ENCODE measurements at regions not wholly inside any gene's neighbourhood (a gene's known extent, or its start where the extent isn't known, plus 50 kb on each side); places are given as distances from the start of the nearest gene placed in this dataset.
"Not testable (repeated sequence)": the region's sequence is repeated elsewhere in the genome, so short reads cannot be mapped to it uniquely, and the experiment has no call there.

GRCh38 chr15:38614621-38615020 is 50.0 kb upstream of the RASGRP1 start:
- no peak for DNase-seq

DNA sequence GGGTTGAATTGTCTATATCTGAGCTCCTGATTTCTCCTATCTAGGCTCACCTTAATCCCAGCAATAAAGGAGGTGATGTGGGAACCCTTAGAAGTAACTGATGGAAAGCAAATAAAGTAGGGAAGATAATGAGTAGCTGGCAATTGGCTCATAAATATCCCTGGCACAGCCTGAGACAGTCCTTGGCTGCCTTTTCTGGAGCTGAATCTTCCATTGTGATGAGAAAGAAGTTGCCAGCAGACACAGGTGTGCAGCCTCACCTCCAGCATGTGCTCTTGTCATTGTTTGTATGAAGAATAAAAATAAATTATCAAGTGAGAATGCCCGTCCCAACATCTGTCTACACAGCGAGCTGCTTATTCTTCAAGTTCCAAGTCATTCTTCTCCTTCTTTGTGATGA is 53.2 kb upstream of the RASGRP1 start:
- no peak for DNase-seq

DNA sequence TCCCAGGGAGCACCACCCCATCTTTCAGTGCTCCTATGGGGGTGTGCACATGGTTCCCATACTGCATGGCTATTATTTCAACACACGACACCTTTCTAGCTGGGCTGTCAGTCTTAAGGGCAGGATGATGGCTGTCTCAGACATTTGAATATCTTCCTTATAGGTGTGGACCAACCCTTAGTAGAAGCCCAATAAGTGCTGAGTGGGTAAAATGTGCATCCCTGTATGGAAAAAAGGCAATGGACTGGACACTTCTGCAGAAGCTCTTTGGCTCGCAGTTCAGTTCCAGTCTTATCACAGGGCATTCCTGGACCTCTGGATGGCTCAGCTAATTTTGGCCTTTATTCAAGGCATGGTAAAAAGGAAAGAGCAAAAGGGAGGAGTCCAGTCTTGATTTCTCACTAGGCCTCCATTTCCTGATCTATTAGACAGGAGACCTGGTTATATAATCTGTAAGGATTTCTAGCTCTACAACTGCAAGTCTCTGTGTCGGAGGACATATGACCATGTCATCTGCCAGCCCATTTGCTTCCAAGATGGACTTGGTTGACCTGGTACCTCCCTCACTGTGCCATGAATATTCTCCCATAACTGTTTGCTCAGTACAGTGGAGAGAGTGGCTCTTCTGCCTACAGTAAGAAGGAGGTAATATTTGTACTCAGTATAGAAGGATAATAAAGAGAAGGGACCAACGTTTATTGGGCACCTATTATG is 53.8 kb upstream of the RASGRP1 start:
- DNase-seq, result no peak

DNA sequence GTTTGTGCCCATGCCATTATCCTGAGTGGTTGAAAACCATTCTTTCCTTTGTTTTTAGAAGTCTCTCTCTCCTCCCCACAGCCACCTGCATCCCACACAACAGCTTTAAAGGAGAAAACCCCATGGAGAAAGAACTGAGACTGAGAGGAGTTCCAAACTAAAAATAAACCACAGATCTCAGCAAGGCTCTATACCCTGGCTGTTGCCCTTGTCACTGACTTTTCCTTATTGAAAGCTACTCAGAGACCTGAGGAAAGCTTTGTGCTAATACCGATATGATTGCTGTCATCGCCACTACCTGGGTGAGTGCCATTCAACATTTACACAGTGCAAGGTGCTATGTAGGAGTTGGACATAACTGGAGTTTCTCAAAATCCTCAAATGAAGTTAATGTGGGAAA is 55.5 kb upstream of the RASGRP1 start:
- no peak for DNase-seq

DNA sequence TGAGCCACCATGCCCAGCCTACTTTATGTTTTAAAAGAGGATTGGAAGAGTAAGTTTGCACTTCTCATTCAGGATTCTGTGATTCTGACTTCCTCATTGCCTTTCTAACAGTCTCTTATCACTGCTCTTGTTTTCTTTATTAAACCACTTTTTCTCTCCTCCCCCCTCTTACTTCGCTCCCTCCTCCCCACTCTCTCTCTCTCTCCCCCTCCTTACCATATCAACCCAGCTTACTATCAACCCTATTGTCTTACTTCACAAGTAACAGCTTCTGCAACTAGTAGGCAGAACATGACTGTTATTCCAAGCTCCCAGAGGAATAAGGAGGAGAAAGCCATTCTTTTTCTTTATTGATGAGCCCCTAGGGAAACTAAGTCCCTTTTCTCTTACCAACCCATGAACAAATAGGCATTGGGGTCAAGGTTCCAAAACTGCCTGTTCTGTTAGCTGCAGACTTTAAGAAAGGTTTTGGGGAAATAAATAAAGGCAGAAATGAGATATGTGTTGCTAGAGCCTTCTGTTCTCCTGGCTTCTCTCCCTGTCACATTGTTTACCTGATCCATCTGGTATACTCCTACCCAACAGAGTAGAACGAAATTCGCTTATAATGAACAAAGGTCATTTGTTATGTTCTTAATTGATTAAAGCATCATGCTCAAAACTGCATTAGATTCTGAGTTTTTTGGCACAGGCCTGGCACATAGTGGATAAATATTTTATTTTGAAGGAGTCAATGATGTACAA is 56.4 kb upstream of the RASGRP1 start:
- DNase-seq, result no peak

- no peak for DNase-seq
These were observed 57.7 kb upstream of the RASGRP1 start for GRCh38 chr15:38622304-38622703.

DNA sequence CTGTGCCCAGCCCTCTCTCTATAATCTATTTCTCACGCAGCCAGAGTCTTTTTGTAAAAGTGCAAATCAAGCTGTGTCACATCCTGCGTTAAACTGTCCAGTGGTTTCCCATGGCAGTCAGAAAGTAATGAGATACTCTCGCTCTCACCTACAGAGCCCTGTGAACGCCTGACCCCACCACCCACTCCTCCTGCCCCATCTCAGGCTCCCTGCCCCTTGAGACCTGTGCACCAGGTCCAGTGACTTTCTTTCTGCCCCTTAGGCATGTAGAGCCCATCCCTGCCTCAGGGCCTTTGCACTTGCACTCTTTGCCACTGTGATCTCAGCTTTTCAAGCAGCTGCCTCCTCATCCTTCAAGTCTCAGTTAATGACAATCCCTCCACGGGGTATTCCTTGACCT is 58.3 kb upstream of the RASGRP1 start:
- no peak for DNase-seq

DNA sequence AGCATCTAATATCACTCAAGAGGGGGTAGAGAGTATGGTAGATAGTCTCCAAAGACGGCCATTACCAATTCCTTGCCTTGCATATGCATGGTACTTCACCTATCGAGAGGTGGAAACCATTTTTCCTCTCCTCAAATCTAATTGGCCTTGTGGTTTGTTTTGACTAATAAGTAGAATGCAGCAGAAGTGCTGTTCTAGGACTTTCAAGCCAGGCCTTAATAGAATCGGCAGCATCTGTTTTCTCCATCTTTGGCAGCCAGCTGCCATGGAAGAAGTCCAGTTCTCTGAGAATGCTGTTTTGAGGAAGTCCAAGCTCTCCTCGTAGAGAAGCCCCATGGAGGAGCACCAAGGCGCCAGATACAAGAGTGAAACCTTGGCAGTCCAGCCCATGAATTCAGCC is 59.1 kb upstream of the RASGRP1 start:
- peak; percentile 51 for DNase-seq

GRCh38 chr15:38624244-38625205 is 59.9 kb upstream of the RASGRP1 start:
- peak; percentile 44 for DNase-seq

GRCh38 chr15:38625886-38626285 is 61.3 kb upstream of the RASGRP1 start:
- DNase-seq, result no peak

DNA sequence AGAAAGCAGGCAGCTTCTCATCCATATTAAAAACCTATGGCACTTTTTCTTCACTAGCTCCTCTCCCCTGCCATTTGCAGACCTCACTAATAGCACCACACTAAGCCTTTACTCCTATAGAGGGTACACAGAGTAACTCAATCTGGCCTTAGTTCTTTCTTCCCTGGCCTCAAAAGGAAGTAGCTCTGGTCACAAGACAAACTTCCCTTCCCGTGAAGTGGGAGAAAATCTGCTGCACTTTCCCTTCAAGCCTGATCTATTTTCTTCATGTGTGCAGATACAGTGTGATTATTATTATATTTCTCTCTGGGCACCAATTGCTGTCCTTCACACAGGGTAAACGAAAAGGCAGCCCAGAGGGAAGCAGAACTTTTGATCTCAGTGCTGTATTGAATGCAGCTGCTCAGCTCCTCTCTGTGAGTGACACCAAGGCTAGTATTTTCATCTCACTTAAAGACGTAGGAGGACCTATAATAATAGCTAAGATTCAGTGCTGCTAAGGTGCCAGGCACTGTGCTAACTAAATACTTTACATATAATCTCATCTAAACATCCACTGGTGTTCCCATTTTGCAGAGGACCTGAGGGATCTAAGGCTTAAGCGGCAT is 61.9 kb upstream of the RASGRP1 start:
- DNase-seq, result no peak

- no peak for DNase-seq
These were observed 63.2 kb upstream of the RASGRP1 start for GRCh38 chr15:38627689-38628277.

DNA sequence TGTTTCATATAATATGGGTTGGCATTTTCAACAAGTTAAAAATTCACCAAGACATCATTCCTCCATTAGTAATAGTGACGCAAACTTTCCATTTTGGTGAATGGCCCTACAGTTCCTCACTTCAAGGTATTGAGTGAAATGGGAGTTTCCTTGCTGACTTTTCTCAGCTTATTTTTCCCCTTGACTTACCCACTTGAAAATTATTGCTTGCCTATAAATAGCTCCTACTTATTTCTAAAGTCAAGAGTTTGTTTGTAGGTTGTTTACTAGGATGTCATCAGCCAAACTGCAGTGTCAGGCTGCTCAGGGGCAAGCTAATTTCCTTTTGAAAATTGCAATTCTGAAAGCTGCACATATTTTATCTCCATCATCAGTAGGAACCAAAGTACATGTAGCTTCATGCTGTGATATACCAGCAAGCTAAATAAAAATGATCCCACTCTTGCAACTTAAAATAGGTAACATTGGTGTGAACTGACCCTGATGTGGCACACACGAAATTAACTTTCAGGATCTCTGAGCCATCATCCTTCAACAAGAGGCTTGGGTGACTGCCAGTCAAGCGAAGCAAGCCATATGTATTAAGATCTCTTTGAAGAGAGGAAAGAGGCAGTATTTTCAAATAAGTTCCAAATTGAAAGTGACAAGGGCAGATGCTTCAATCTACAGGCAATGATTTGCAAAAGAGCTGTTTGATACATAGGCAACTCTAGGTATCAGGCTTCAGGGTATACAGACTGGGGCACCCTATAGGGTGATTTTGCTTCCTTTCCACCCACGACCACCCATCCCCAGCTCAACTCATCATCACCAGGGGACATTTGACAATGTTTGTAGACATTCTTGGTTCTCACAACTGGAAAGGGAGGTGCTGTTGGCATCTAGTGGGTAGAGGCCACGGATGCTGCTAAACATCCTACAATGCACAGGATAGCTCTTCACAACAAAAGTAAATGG is 66.8 kb upstream of the RASGRP1 start:
- no peak for DNase-seq

DNA sequence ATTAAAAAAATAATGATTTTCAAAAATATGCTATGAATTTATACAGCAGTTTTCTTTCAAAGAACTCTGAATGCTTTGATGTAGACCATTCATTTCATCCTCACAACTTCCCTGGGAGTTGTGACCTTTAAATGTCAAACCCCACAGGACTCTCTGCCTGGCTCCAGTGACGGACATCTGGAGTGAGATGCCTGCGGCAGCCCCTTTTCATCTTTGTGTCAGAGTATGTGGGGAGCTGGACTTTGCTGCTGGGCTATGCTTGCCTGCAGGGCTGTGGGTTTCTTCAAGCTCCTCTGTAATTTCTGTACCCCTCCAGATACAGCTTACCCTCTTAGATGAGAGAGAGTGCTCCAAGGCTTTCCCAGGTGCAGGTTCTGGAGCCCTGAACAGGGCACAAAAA is 70.6 kb upstream of the RASGRP1 start:
- DNase-seq, result no peak

DNA sequence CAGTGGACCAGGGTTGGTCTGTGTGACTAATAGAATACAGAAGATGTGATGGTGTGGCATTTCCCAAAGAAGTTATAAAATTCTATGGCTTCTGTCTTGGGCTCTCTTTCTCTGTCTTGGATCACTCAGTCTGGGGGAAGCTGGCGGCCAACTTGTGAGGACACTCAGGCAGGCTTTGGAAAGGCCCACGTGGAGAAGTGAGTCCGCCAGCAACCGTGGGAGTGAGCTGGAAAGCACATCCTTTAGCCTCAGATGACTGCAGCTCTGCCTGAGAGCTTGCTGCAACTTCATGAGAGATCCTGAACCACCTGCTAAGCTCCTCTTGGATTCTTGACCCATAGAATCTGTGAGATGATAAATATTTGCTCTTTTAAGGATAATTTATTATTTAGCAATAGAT is 72.0 kb upstream of the RASGRP1 start:
- no peak for DNase-seq

- DNase-seq, result no peak
These were observed 73.5 kb upstream of the RASGRP1 start for GRCh38 chr15:38638126-38638525.

GRCh38 chr15:38638811-38639210 is 74.2 kb upstream of the RASGRP1 start:
- no peak for DNase-seq

DNA sequence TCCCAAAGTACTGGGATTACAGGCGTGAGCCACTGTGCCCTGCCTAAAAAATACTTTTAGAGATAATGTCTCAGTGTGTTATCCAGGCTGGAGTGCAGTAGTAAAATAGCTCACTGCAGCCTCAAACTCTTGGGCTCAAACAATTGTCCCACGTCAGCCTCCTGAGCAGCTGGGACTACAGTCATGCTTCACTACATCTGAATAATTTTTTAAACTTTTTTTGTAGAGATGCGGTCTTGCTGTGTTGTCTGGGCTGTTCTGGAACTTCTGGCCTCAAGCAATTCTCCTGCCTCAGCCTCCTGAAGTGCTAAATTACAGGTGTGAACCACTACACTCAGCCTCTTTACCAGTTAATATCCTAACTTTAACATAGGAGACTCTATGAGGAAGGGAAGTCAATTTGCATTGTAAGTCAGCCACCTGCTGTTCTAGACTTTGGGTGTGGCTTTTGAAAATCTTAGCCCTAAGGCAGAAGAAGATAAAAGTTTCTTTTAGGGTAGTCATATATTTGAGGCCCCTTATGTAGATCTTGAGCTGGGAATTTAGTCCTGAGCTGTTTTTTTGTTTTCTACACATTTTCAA is 78.2 kb upstream of the RASGRP1 start:
- DNase-seq, result no peak

DNA sequence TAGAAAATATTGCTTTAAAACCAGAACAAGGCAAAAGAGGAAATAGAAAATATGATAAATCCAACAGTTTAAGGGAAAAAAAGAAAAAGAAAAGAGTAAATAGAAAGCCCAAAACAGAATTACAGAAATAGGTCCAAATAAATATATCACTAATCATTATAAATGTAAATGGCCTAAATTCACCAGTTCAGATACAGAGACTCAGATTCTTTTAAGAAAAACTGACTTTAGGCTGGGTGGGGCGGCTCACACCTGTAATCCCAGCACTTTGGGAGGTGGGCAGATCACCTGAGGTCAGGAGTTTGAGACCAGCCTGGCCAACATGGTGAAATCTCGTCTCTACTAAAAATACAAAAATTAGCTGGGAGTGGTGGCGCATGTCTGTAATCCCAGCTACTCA is 79.7 kb upstream of the RASGRP1 start:
- not testable (repeated sequence) for DNase-seq

GRCh38 chr15:38646716-38647115 is 82.1 kb upstream of the RASGRP1 start:
- DNase-seq, result no peak

GRCh38 chr15:38647683-38648082 is 83.1 kb upstream of the RASGRP1 start:
- DNase-seq, result no peak
